GM12872 (cell line): ENCODE measurements at regions not wholly inside any gene's neighbourhood (a gene's known extent, or its start where the extent isn't known, plus 50 kb on each side); places are given as distances from the start of the nearest gene placed in this dataset.

Experiments used
- TF ChIP-seq, protein P1 (sequence below): IDR thresholded peaks from 3 replicates; pipeline ENCODE4 v1.5.1; 2011; ENCODE audit warnings: low read depth, mild to moderate bottlenecking, low read length, moderate library complexity; ENCODE audit not compliant: insufficient read depth

DNA sequence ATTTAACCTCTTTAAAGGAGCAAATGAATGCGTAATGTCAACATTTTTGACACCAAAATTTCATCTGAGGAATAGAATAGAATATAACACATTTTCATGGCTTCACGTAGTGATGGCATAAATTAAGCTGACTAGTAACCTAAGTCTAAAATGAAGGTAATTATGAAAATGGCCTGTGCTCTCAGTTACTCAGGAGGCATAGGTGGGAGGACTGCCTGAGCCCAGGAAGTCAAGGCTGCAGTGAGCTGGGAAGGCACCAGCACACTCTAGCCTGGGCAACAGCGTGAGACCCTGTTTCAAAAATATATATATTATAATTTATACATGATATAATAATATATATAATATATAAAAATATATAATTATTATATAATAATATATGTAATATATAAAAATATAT lies 383.2 kb upstream of the ATP2B1 start:
- TF ChIP-seq, protein P1, sequence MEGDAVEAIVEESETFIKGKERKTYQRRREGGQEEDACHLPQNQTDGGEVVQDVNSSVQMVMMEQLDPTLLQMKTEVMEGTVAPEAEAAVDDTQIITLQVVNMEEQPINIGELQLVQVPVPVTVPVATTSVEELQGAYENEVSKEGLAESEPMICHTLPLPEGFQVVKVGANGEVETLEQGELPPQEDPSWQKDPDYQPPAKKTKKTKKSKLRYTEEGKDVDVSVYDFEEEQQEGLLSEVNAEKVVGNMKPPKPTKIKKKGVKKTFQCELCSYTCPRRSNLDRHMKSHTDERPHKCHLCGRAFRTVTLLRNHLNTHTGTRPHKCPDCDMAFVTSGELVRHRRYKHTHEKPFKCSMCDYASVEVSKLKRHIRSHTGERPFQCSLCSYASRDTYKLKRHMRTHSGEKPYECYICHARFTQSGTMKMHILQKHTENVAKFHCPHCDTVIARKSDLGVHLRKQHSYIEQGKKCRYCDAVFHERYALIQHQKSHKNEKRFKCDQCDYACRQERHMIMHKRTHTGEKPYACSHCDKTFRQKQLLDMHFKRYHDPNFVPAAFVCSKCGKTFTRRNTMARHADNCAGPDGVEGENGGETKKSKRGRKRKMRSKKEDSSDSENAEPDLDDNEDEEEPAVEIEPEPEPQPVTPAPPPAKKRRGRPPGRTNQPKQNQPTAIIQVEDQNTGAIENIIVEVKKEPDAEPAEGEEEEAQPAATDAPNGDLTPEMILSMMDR: no peak

DNA sequence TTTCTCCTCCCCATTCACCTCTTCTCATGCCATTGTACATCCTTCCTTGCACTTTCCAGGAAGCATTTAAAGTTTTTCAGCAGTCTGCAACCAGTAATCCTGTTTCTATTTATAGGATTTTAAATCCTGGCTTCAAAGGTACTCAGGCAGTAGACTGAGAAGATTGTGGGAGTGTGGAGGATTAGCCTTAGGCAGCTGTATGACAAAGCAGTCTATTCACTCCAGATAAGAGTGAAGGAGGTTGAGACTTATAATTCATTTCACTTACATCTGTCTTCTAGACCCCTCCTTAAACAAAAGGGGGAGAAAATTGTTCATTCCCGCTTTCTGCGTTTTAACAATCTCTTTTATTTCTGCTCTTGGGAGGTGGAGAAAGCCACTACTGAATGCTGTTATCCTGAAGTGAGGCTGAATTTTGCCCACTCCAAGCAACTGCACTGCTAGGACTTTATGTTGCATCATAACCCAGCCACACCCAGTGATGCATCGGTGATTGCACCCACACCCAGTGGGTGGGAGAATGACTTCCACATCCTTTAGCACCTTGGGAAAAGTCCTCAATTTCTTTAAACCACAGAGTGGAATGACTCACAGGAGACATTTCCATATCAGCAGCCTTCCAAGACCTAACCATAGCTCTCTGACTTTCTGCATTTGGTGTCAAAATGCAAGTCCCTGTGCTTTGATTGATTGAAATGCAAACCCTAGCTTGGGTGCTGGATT lies 382.5 kb upstream of the ATP2B1 start:
- TF ChIP-seq, protein P1: no peak

DNA sequence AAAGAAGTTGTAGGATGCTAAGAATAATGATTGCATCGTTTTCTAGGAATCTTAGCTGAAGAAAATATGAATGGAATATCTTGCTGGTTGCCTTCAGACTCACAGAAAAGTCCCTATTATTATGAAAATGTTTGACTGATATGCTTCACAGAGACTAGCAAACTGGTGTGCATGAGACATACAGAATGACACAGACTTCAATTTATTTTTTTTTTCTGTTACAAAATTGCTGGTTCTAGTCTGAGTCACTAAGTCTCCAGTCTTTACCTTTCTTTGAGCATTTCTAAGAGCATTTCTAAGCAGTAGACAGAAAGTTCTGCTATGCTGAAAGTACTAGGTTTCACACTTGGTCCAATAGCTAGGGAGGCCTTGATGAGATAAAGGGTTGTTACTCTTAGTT lies 377.6 kb upstream of the ATP2B1 start:
- TF ChIP-seq, protein P1: no peak

DNA sequence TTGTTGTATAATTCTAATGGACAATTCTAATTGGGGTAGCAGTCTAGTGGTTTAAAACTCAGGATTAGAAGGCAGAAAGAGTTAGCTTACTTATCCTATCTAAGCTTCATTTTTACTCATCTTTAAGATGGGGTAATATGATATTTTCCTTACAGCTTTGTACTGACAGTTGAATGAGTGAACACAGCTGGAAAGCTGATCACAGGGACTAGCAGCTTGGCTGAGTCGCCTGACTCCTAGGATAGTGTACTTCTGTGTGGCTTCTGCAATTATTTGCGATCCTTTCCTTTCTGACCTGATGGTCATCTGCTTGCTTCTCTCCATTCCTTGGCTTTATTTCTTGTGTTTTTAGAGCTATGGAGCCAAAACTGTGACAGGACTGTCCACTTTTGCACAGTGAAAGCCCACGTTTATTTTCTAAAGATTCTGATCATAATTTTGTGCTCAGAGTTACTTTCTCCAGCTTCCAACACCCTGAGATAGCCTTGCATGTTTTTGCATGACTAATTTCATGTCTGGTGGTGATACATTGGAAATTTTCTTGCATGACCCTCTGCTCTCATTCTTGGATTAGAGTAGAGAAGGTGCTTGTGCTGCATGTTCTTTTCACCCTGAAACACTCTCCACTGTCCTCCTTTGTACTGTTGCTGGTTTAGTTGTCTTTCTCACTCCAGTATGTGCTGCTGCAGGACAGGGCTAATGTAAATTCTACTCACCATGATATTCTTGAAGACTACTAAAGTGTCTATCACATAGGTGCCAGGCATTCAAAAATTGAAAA lies 377.0 kb upstream of the ATP2B1 start:
- TF ChIP-seq, protein P1: no peak

DNA sequence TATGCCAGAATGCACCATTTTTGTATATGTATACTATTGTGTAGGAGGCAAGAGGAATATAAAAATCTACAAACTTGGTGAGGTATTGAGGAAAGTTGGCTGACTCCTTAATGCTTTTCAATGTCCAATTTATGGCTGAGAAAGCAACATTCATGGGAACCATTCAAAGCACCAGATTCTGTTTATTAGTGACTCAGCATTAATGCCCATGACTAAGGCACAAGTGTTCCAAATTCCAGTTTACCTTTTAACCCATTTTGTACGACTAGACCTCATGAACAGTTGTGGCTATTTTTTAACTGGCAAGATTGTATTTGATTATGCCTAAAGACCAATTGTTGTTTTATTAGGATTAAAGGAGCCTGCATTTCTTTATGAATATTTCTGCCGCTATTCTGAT lies 375.4 kb upstream of the ATP2B1 start:
- TF ChIP-seq, protein P1: no peak

DNA sequence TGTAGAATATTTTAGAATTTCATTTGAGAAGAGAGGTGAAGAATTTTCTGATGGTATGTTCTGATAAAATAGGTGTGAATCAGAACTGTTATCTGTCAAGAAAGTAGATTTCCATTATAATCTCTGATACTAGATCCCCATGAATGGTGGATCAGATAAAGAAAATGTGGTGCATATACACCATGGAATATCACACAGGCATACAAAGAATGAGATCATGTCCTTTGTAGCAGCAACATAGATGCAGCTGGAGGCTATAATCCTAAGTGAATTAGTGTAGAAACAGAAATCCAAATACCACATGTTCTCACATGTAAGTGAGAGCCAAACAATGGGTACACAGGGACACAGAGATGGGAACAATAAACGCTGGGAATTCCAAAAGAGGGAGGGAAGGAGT lies 372.0 kb upstream of the ATP2B1 start:
- TF ChIP-seq, protein P1: no peak

DNA sequence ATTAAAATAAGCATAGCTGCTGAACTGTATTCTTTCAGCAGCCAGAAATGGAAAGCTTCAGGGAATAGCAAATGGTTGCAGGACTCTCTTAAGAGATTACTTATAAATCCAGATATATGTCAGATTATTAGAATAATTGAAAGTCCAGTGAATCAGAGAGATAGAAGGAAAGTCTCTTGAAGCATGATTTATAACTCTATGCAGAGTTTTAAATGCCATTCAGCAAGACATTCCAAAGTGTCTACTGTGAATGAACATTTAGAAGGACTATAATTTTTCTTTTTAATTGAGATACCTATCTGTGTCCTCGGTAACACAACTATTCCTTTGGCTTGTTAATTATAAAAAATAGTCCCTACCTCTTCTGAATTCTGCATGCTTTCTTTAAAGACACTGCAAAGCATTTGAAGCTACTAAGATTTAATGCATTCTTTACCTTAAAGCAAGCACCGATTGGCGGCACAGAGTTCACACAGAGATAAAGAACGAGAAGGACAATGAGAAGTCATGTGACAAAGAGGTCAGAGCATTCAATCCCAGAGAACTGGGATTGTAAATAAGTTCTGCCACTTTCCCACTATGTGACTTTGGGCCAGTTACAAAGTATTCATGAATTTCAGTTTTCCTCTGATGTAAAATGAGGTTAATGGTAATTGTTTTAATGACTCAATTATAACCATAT lies 371.0 kb upstream of the ATP2B1 start:
- TF ChIP-seq, protein P1: no peak
